ENCODE measurements at regions not wholly inside any gene's neighbourhood (a gene's known extent, or its start where the extent isn't known, plus 50 kb on each side); places are given as distances from the start of the nearest gene placed in this dataset.

GRCh38 chr11:95308512-95309035 lies 77.6 kb upstream of the SESN3 start:
- H3K4me3 ChIP-seq (ENCODE audit: low read length), result no peak overlapping the region
- no peak for DNase-seq (ENCODE audit: low read depth)
- no peak for TF ChIP-seq CTCF (conservative IDR thresholded peaks at IDR 0.05; ENCODE audit: low read length)

DNA sequence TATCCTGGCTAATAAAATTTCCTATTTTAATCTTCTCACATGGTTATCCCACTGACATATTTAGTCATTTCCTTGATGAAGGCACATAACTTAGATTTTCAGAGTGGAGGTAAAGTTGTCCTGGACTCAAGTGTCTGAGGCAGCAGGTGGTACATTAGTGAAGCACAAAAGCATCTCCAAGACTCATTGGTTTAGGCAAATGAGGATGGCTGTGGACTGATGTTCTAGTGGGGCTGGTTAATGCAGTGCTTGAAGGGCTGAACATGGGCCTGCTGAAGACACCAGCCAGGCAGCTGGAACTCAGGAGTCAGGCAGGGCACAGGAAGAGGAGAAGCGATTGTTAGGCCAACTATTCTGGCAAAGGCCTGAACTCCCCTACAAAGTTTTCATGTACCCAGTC lies 76.3 kb upstream of the SESN3 start:
- no peak overlapping the region for H3K4me3 ChIP-seq (ENCODE audit: low read length)
- no peak for TF ChIP-seq CTCF (conservative IDR thresholded peaks at IDR 0.05; ENCODE audit: low read length)
- no peak for DNase-seq (ENCODE audit: low read depth)

DNA sequence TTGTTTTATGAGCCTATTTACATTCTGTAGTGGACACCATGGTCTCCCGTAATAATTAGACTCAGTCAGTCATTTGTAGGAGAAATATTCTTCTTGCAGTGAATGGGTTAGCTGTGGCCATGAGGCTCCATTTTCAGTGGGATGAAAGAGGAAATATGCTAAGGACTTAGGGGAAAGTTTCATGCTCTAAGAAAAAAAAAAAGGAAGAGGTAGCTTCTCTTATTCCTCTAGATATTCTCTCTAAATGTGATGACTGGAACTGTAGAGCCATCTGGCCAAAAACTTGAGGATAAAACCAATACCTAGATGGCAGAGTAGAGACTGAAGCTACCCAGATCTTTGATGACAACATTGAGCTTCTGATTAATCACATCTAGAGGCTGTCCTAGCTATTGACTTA lies 75.8 kb upstream of the SESN3 start:
- H3K4me3 ChIP-seq (ENCODE audit: low read length), result no peak overlapping the region
- no peak for DNase-seq (ENCODE audit: low read depth)
- TF ChIP-seq CTCF (conservative IDR thresholded peaks at IDR 0.05; ENCODE audit: low read length), result no peak

- TF ChIP-seq CTCF (conservative IDR thresholded peaks at IDR 0.05; ENCODE audit: low read length), result no peak
- DNase-seq (ENCODE audit: low read depth), result no peak
- H3K4me3 ChIP-seq (ENCODE audit: low read length), result no peak overlapping the region
These were observed 75.1 kb upstream of the SESN3 start for GRCh38 chr11:95306123-95306522.

GRCh38 chr11:95305705-95306104 lies 74.7 kb upstream of the SESN3 start:
- DNase-seq (ENCODE audit: low read depth), result no peak
- H3K4me3 ChIP-seq (ENCODE audit: low read length), result no peak overlapping the region
- no peak for TF ChIP-seq CTCF (conservative IDR thresholded peaks at IDR 0.05; ENCODE audit: low read length)

- no peak for DNase-seq (ENCODE audit: low read depth)
- H3K4me3 ChIP-seq (ENCODE audit: low read length), result no peak overlapping the region
- TF ChIP-seq CTCF (conservative IDR thresholded peaks at IDR 0.05; ENCODE audit: low read length), result no peak
These were observed 73.8 kb upstream of the SESN3 start for GRCh38 chr11:95304777-95305176.

GRCh38 chr11:95302211-95302610 lies 71.2 kb upstream of the SESN3 start:
- TF ChIP-seq CTCF (conservative IDR thresholded peaks at IDR 0.05; ENCODE audit: low read length), result no peak
- H3K4me3 ChIP-seq (ENCODE audit: low read length), result no peak overlapping the region
- DNase-seq (ENCODE audit: low read depth), result no peak
